Loucy (cell line): ENCODE measurements at regions not wholly inside any gene's neighbourhood (a gene's known extent, or its start where the extent isn't known, plus 50 kb on each side); places are given as distances from the start of the nearest gene placed in this dataset.

Experiments used
- CTCF ChIP-seq: fragments of 200-600 bp; sonication (generic); conservative IDR thresholded peaks from 2 replicates; pipeline ENCODE4 v1.5.1; 2014; ENCODE audit warnings: mild to moderate bottlenecking, antibody characterized with exemption, low read length
- EZH2phosphoT487 ChIP-seq: fragments of 200-600 bp; IDR thresholded peaks from 2 replicates; pipeline ENCODE4 v1.6.1; 2018; ENCODE audit warnings: antibody characterized with exemption, mild to moderate bottlenecking, moderate library complexity, borderline replicate concordance

- TF ChIP-seq CTCF (no peak), EZH2phosphoT487 (no peak)
Measured at GRCh38 chr5:73305386-73305785, 132.4 kb downstream of the TMEM174 start.
